NCI-H2227 (cell line): ENCODE measurements at regions not wholly inside any gene's neighbourhood (a gene's known extent, or its start where the extent isn't known, plus 50 kb on each side); places are given as distances from the start of the nearest gene placed in this dataset.
"Not testable (repeated sequence)": the region's sequence is repeated elsewhere in the genome, so short reads cannot be mapped to it uniquely, and the experiment has no call there.

Experiments
- DNase-seq: peaks from one replicate; lab custom pipeline; 2025; ENCODE audit not compliant: unreplicated experiment; lab: John Stamatoyannopoulos, UW

DNA sequence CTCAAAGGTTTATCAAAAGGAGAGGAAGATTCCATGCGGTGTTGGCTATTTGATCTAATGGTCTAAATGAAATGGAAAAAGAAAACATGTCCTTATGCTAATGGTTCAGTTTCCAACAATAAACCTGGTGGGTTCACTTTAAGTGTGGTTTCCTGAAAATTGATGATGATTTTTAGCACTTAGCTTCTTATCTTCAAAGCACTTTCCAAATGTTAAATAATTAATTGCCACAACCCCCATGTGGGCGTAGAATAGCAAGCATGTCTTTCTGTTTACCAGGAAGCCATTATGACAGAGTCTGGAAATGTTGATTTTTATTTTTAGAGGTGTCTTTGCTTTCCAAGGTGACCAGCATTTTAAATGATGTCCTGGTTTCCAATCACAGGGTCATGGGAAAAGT lies 134.8 kb upstream of the SLC4A4 start:
- DNase-seq = no peak

DNA sequence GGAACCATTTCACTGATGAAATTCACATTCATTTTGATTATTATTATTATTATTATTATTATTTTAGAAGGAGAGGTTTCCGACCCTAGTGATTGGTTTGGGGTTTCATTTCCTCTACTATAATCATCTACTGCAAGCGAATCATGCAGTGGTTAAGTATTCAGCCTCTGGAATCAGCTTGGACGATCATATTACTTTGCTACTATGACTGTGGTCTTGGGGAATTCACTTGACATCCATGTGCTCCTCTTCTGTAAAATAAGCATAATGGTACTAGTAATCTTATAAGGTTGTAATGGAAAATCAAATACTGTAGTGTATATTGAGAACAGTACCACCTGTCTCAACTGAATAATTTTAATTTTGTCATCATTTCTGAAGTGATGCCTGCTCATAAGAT lies 132.1 kb upstream of the SLC4A4 start:
- no peak for DNase-seq

DNA sequence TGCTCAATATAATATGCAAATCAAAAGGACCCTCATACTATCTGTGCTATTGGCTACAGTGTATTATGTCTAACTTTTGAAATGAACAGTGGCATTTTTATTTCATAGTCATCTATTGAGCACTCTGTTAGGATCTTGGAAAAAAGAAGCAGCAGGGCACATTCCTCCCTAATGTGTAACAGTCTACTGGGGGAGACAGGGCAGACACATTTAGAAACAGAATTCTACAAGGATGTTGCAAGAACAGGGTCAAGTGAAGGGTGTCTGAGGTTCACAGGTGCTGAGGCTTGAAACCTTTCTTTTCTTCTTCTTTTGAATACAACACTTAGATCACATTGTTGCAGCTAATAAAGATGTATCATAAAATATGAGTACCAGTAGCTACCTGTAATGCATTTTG lies 129.7 kb upstream of the SLC4A4 start:
- DNase-seq = no peak

DNA sequence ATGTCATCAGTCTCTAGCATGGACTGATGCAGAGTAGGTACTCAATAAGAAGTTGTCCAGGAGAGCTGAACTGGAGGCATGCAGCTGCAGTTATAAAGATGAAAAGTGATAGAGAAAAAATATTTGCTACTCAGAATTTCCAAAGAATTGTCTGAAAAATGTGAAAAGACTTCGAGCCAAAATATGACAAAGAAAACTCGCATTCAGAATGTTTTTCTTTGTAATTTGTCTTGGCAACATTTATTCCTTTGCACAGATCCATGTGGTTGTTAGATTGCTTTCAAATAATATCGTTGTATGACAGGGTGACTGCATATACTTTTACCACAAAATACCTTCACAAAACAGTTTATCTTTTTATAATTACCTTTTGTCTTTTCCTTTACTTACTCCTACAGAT lies 128.0 kb upstream of the SLC4A4 start:
- no peak for DNase-seq

DNA sequence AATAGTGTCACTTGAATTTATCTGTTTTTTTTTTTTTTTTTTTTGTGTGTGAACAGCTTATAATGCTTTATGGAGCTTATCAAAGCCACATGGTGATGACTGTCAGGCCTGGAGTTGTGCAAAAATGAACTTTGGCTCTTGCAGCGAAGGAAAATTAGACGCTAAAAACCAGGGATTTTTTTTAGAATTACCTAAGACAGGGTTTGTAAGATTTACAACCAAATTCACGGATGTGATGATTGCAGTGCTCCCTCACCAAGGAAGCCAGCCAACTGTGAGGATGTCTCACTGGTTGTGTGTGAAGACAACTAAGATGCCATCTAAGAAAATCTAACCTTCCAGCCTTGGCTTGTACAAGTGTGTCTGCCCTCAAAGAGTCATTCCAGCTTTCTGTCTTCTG lies 127.1 kb upstream of the SLC4A4 start:
- DNase-seq = no peak

DNA sequence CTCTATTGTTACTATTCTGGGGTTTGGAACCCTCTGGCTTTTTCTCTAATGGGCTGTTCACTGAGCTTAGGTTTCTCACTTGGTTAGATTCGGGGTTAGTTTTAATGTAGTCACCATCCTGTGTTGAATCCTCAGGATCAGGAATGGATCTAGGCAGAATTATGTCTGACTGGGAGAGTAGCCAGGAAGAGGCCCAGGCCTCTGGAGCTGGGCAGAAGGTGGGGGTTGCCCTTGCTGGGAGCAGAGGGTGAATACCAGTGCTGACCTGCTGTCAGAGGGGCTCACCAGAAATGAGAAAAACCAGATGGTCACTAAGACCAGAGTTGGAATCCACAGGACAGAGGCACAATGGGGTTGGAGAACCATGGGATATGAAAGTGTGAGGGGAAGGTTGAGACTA lies 126.6 kb upstream of the SLC4A4 start:
- no peak for DNase-seq

DNA sequence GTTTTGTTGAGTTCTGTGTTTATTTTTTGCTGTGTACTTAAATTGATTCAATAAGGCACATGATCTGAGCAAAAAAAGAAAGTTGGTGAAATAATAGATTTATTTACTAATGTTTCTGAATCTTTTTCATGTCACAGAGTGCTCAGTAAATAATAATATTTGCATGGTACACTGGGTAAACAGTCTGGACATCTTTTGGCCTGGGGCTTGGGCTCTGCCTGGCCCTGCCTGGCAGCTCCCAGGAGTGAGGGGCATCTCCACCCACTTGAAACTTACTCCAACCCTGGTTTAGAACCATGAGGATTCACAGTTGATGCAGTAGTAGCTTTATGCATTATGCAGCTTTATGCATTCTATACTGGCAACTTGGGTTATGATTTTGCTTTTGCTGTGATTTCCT lies 124.2 kb upstream of the SLC4A4 start:
- no peak for DNase-seq

DNA sequence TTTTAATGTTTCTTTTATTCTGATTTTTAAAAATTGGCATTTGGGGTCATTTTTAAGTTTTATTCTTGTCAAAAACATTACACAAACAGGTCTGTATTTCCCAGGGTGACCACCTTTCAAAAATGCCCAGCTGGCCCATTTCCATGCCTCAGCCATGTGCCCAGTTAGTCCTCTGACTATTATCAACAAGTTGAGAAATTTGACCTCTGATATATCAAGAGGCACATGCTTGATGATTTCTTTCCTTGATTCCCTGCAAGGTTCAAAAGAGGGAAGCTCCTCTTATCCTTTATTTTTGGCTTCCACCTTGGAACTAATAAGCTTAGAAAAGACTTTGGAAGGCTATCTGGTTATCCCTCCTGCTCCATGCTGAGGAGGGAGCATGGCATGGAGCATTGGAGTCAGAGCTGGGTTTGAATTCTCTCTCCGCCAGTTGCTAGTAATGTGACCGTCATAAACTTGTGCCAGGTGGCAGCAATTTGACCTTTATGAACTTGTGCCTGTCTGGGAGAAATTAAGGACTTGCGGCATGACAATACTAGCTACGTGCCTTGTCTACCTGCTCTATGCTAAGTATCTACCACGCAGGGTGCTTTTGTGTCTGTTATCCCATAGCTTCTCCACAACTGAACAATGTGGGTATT lies 122.4 kb upstream of the SLC4A4 start:
- DNase-seq = no peak

DNA sequence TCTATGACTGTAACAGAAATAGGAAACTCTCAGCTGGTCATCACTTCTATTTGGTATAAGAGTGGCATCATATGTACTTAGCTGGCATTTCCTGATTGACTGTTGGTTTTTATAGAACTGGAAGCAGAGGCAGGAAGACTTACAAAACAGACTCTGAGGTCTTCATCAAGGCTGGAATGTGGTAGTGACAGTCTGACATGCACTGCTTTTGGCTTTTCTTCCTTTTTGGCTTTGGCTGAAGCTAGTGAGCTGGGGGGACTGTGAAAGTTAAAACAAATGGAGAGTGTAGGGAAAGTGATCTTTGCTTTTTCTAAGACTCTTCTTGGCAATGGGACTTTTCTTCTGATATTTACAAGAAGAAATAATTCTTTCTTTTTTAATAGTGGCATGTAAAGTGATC lies 121.1 kb upstream of the SLC4A4 start:
- no peak for DNase-seq

DNA sequence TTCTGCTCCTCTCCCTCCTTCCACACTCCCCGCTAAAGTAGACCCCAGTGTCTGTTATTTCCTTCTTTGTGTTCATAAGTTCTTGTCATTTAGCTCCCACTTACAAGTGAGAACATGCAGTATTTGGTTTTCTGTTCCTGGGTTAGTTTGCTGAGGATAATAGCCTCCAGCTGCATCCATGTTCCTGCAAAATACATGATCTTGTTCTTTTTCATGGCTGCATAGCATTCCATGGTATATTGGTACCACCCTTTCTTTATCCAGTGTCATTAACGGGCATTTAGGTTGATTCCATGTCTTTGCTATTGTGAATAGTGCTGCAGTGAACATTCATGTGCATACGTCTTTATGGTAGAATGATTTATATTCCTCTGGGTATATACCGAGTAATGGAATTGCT lies 118.0 kb upstream of the SLC4A4 start:
- not testable (repeated sequence) for DNase-seq

DNA sequence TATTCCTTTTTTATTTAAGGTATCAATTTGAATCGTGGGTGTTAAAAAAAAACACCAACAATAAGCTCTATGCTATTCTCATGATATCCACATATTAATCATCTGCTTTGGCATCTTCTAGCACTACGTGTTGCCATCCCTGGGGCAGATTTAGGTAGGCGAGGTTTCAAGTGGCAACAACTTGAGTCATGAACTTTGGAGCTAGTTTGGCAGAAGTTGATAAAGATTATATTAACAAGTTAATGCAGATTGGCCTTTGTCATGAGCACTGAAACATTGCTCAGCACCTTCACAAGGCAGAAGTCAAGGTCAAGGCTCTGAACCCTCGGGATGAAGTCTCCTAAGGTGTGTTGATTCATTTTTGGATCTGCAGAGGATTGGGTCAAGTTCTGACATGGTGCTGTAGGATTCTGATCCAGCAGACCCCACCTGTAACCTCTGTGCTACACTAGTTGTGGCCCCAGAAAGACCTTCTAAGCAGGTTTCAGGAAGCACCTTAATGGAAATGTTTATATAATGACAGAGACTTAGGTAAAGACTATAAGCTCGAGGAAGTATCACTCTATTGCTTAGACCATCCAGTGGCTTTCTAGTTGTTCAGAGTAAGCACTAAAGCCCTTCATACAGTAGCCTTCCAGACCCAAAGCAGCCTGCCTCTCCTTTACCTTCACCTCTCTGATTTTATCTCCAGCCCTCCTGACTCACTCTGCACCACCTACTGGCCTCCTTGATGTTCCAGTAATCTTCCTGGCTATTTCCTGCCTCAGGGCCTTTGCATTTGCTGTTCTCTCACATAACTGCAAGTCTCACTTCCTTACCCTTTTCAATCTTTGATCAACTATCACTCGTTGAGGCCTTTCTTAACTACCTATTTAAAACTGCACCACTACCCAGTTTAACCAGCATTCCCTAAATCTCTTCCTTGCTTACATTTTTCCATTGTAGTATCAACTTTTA lies 117.0 kb upstream of the SLC4A4 start:
- no peak for DNase-seq

DNA sequence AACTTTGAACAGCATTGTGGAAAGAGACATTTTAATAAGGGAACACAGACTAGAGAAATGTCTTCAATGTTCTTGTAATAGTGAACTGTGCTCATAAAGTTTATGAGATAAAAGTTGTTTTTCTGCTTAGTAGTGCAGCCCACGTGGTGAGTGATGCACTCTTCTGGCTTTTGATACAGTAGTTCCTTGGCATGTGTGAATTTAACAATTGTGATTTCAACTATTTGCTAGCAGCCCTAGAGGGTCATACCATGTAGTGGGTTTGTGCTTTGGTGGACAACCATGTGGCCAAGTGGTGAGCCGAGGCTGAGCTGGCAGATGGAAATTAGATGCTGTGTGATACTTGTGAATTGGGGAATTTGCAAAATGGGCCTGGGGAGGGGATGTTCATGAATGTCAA lies 116.2 kb upstream of the SLC4A4 start:
- DNase-seq = no peak

DNA sequence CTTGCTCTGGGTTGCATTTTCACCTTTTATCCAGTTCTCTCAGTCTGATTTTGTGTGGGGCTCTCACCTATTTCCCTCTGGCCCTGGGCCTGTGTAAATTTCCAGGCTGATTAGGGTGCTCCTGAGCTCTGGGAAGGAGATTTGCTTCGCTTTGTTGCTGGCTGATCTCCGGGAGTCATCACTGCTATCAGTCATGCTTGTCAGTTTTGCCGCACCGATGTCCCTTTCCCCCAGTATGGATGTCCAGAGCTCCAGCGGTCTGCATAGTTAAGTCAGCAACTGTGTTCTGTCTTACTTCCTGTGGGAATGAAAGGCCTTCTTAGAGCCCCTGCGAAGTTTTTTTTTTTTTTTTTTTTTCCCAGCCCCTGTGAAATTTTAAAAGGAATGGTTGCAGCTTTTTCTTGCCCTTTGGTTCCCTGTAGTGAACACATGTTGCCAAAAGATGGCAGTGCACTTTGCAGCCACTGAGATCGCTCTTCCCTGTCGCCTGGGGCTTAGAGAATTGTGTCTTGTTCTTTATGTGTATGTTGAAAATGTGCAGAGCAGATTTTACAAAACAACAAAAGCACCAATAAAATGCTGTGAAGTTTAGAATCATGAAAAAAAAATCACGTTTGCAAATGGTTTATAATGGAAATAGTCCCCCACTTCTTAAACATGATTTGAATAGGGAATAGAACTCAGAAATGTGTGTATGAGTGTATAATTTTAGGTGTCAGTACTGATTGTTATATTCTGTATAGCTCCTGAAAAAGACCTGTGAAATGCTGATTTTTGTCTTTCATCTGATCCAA lies 109.1 kb upstream of the SLC4A4 start:
- DNase-seq = no peak

DNA sequence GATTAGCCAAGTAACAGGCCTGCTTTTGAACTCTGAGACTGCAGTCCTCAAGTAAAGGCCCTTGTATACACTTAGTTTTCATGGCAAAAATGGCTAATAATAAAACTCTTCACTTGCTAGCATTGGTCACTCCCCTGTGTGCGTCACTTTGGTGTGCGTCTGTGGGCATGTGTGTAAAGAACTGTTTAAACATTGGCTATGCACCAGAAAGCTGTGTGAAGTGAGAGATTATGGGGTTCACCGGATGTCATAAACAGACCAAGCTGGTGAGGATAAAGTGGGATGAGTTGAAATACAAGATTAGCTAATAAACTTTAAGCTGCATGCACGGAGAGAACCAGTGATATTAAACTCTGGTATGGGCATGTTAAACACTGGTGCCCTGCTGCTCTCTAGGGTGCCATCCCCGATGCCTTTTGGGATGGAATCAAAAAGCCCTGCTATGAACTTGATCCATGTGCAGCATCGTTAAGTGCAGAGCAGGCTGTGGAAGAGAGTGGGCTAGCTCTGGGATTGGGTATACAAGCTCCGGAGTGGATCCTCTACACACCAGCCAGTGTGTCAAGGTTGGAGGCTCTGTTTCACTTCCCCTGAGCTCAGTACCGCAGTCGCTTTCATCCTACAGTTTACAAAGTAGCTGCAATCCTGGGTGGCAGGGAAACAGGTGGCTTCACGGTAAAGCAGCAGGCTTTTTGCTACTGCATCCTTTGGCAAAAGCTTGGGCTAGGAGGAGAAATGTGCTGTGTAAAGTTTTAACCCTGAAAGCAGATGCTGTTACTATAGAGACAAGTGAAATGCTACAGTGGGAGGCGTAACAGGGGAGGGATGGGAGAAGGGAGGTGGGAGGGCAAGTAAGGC lies 108.3 kb upstream of the SLC4A4 start:
- DNase-seq = no peak

DNA sequence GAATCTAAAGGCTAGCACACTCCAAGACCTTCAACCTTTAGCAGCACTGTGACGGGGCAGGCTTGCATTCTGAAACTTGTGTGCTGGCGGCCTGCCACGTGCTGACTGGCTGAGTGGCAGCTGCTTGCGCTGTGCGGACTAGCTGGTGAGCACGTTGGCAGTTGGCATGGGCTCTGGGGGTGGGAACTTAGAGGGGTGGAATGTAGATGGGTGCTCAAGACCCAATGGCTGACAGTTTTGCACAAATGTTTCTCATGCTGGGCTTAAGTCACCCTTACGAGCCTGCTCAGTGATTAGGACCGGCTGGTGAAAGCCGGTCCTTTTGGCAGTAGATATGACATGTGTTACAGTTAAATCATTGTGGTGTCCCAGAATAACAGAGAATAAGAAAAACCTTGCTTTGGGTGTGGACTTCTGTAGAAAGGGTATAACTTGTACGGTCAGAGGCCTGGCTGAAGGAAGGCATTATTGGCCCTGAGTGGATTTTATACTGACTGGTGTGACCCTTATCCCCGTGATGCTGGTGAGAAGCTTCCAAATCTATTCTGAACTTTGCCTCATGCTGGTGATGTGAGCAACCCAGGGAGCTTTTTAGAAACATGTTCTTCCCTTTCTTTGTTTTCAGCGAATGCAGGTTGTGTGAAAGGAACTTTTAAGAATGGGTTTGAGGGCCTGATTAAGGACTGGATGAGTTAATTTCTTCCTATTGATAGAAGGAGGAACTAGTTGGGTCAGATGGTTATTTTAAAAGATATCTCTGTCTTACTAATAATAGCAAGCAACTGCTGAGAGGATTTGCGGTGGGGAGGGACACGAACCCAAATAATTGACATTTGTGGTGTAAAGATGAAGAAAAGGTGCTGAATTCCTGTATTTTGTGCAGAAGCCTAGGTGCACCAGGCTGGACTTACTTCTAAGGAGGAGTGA lies 107.4 kb upstream of the SLC4A4 start:
- DNase-seq = no peak

DNA sequence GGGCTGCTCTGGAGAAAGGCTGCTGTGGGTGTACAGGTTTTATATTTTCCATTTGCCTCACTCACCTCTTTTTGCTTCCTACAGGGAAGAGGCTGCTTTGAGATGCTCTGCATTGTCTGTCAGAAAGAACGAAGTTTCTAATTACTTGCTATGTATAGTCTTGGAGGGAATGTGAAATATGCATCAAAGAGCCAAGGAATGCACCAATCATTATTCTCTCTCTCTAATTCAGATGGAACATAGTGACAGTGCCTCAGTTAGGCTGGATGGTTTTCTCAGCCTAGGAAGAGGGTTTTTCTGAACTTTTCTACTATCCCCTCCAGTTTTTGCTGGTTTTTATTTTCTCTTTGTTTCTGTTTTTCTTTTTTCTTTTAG lies 106.8 kb upstream of the SLC4A4 start:
- no peak for DNase-seq

DNA sequence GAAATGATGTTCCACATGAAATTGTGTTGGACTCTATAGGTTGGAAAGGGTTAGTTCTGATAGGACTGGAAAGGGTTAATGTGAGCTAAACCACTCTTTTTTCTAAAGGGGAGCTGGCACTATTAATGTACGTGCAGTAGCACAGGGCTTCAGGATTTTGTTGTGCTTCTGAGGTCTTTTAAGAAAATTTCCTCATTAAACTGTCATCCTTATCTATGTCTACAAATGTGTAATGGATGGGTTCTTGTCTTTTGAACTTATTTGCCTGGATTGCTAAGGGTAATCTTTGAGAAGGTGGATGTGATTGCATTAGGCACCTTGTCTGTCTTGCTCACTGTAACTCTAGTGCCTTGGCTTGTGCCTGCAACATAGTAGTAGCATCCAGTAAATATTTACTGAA lies 106.0 kb upstream of the SLC4A4 start:
- no peak for DNase-seq

DNA sequence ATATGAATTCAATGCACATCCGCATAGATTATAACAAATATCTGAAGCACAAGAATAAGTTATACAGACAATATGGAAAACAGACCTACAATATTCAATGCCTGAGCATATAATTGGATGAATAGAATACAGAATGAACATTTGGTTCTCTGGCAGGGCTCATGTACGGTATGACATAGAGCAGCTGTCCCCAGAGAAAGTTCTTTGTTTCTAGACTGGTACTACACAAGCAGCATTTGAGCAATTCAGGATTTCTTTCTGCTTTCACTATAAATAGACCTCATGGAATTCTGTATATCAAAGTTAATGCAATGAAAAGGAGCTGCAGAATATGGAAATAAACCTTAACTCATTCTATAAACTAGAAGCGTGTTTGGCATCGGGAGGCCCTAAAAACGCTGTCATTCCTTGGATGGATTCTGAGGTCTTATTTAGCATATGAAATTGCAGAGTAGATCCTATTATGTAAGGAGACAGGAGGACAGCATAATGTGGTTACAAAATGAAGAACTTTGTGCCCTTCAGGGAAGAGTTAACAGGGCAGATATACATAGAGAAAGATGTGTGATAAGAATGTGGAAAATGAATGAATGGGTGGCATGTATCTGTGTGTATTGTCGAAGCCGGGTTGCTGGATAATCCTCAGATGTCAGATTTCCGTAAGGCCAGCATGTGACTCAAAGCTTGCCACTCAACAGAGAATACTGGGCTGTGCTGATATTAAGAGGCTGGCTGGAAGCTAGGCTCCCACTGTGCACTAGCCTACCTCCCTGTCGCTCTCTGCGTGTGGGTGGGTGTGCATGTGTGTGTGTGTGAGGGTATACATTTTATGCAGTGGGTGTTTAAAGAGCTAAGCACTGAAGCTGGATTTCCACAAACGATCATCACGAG lies 103.3 kb upstream of the SLC4A4 start:
- DNase-seq = no peak

DNA sequence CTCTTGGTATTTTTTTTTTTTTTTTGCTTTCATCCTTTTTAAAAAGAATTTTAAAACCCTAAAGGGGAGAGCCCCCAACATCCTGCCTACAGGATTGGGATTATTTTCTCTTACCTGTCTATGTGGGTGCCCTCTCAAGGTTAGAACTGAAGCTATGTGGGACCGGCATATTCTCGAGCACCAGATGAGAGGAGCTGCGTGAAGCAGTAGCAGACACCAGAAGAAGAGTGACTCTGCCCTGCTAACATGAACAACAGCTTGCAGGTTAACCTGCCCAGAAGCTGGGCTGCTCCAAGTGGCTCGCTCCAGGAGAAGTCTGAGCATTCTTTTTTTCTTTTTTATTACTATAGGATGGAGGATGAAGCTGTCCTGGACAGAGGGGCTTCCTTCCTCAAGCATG lies 102.6 kb upstream of the SLC4A4 start:
- DNase-seq = no peak
